K562 (cell line): ENCODE measurements at regions not wholly inside any gene's neighbourhood (a gene's known extent, or its start where the extent isn't known, plus 50 kb on each side); places are given as distances from the start of the nearest gene placed in this dataset.

Experiments
- ATAC-seq: fragments of 200-7000 bp; cut with Tn5 transposase; 3 replicates; pipeline ENCODE4 v1.9.1; 2020; ENCODE audit warnings: moderate library complexity
- BruUV-seq: library from RNA; stranded (reverse); fragments of 400-500 nt; replicated peaks from 2 replicates; lab custom pipeline; 2021; lab: Mats Ljungman, UMichigan
- CTCF ChIA-PET: fragments of 300-600 bp; formaldehyde crosslinking; extraction: SDS; loops from one replicate; lab custom pipeline; 2021; ENCODE audit warnings: low intra/inter-chr PET ratio; lab: Yijun Ruan, JAX
- POLR2A ChIA-PET: fragments of 300-600, 350-650 bp; sonication (Branson Sonifier 250); formaldehyde crosslinking; extraction: SDS; loops from one replicate; lab custom pipeline; 2021; ENCODE audit warnings: antibody characterized with exemption, inconsistent platforms; lab: Yijun Ruan, JAX
- DNase-seq, 4 experiments: peaks; one replicate each; pipeline versions ENCODE4 v3.0.0 to v3.0.0-alpha.2; 2011 to 2018; ENCODE audit warnings: low spot score in 3 of 4, mixed read lengths in 3 of 4; ENCODE audit errors: extremely low read depth in 1 of 4
- FAIRE-seq: peaks from 2 replicates; lab custom pipeline; 2011; peaks lifted over from hg19 to GRCh38; lab: Jason Lieb, UNC
- H2AFZ ChIP-seq: 2 replicates; pipeline ENCODE4 v1.6.0; 2011; ENCODE audit warnings: low read depth, low read length, control low read depth, inconsistent platforms
- H3K27ac ChIP-seq: fragments of 200-600 bp; 3 replicates; pipeline ENCODE4 v1.8.0; 2011; ENCODE audit warnings: low read depth, mild to moderate bottlenecking, control low read depth, inconsistent platforms, low read length, moderate library complexity, mixed read lengths; ENCODE audit errors: extremely low read depth
- H3K27me3 ChIP-seq, 2 experiments: fragments of 300-600 bp in 1 of 2; 2 replicates in 1 of 2; 3 replicates in 1 of 2; pipeline versions ENCODE4 v1.6.0 to v1.8.0; 2011; ENCODE audit warnings: inconsistent platforms in 2 of 2, low read length in 2 of 2, mild to moderate bottlenecking in 1 of 2, mixed read lengths in 1 of 2, moderate library complexity in 1 of 2; ENCODE audit not compliant: control insufficient read depth in 2 of 2, insufficient read depth in 2 of 2
- H3K36me3 ChIP-seq: fragments of 300-600 bp; 3 replicates; pipeline ENCODE4 v1.8.0; 2011; ENCODE audit warnings: mild to moderate bottlenecking, low read length, inconsistent platforms; ENCODE audit not compliant: control insufficient read depth, insufficient read depth
- H3K4me1 ChIP-seq, 2 experiments: fragments of 200-600 bp in 1 of 2; replicated peaks in 1 of 2; 2 replicates in 1 of 2; 3 replicates in 1 of 2; pipeline versions ENCODE4 v1.5.1 to v1.8.0; 2011; ENCODE audit warnings: inconsistent platforms in 2 of 2, low read length in 2 of 2, mild to moderate bottlenecking in 1 of 2, mixed read lengths in 1 of 2, moderate library complexity in 1 of 2; ENCODE audit not compliant: control insufficient read depth in 2 of 2, insufficient read depth in 2 of 2
- H3K4me2 ChIP-seq: 2 replicates; pipeline ENCODE4 v1.6.1; 2011; ENCODE audit warnings: low read length, control low read depth, inconsistent platforms, mixed read lengths; ENCODE audit not compliant: insufficient read depth
- H3K4me3 ChIP-seq: fragments of 200-600 bp; sonication (generic), shearing (Covaris generic); 2 replicates; pipeline ENCODE4 v1.5.1; 2016; ENCODE audit warnings: control low read depth, inconsistent platforms
- H3K79me2 ChIP-seq: fragments of 200-600 bp; 3 replicates; pipeline ENCODE4 v1.8.0; 2011; ENCODE audit warnings: low read length, inconsistent platforms; ENCODE audit not compliant: control insufficient read depth, insufficient read depth
- H3K9ac ChIP-seq, 2 experiments: 2 replicates each; pipeline versions ENCODE4 v1.6.0 to v1.6.1; 2011; ENCODE audit warnings: low read depth in 2 of 2, low read length in 2 of 2, control low read depth in 1 of 2, inconsistent platforms in 1 of 2, mild to moderate bottlenecking in 1 of 2, mixed read lengths in 1 of 2; ENCODE audit not compliant: insufficient read depth in 1 of 2
- H3K9me1 ChIP-seq: one replicate; pipeline ENCODE4 v1.6.0; 2011; ENCODE audit warnings: inconsistent platforms, mild to moderate bottlenecking, low read length, moderate library complexity; ENCODE audit not compliant: control insufficient read depth, insufficient read depth
- H3K9me3 ChIP-seq: replicated peaks from 2 replicates; pipeline ENCODE4 v1.5.1; 2011; ENCODE audit warnings: low read depth, low read length, inconsistent platforms; ENCODE audit not compliant: control insufficient read depth, insufficient read depth
- H4K20me1 ChIP-seq: replicated peaks from 2 replicates; pipeline ENCODE4 v1.6.1; 2011; ENCODE audit warnings: low read length, inconsistent platforms, mixed read lengths; ENCODE audit not compliant: control insufficient read depth, insufficient read depth
- ARHGAP35 ChIP-seq: fragments of 450-650 bp; IDR thresholded peaks from 2 replicates; pipeline ENCODE4 v1.6.1; 2018; ENCODE audit not compliant: partially characterized antibody
- ATF1 ChIP-seq, 2 experiments: fragments of 450-650 bp in 1 of 2; IDR thresholded peaks; 2 replicates each; pipeline ENCODE4 v1.6.1; 2016; ENCODE audit warnings: missing compliant biosample characterization in 1 of 2, missing genetic modification characterization in 1 of 2
- ATF3 ChIP-seq, 2 experiments: fragments of 450-650 bp in 1 of 2; sonication (generic) in 1 of 2; formaldehyde crosslinking in 1 of 2; IDR thresholded peaks in 1 of 2; conservative IDR thresholded peaks in 1 of 2; 2 replicates each; pipeline versions ENCODE4 v1.6.1 to v1.8.1; 2016 to 2023; ENCODE audit warnings: mild to moderate bottlenecking in 2 of 2, moderate library complexity in 2 of 2, inconsistent platforms in 1 of 2, missing genetic modification reagents in 1 of 2
- CHD4 ChIP-seq: fragments of 200-600 bp; sonication (generic); IDR thresholded peaks from 3 replicates; pipeline ENCODE4 v1.6.1; 2012; ENCODE audit warnings: low read depth, mild to moderate bottlenecking, mixed read lengths, low read length, inconsistent platforms; ENCODE audit not compliant: insufficient read depth, insufficient replicate concordance, poor library complexity, severe bottlenecking
- DIDO1 ChIP-seq: fragments of 450-650 bp; IDR thresholded peaks from 2 replicates; pipeline ENCODE4 v1.6.1; 2016; ENCODE audit warnings: low read depth, missing biosample characterization, missing genetic modification characterization
- EWSR1 ChIP-seq: fragments of 450-650 bp; IDR thresholded peaks from 2 replicates; pipeline ENCODE4 v1.6.1; 2018; ENCODE audit warnings: borderline replicate concordance, mild to moderate bottlenecking, low read depth, moderate library complexity; ENCODE audit not compliant: partially characterized antibody
- HDGF ChIP-seq: fragments of 450-650 bp; IDR thresholded peaks from 2 replicates; pipeline ENCODE4 v1.6.1; 2016
- MITF ChIP-seq: IDR thresholded peaks from 2 replicates; pipeline ENCODE4 v1.6.1; 2014; ENCODE audit warnings: antibody characterized with exemption
- MLX ChIP-seq, 2 experiments: fragments of 450-650 bp in 1 of 2; sonication (generic) in 1 of 2; formaldehyde crosslinking; conservative IDR thresholded peaks; 2 replicates each; pipeline versions ENCODE4 v1.4.0 to v1.8.1; 2020 to 2022; ENCODE audit warnings: mild to moderate bottlenecking in 1 of 2, missing genetic modification reagents in 1 of 2
- MTA3 ChIP-seq: fragments of 450-650 bp; formaldehyde crosslinking; IDR thresholded peaks from 2 replicates; pipeline ENCODE4 v1.6.1; 2017; ENCODE audit warnings: mild to moderate bottlenecking, borderline replicate concordance
- RBM15 ChIP-seq: fragments of 200-400 bp; formaldehyde crosslinking; IDR thresholded peaks from 2 replicates; pipeline ENCODE4 v1.6.1; 2018; ENCODE audit warnings: mild to moderate bottlenecking, low read length, moderate library complexity; ENCODE audit not compliant: insufficient read depth
- RFX1 ChIP-seq: fragments of 450-650 bp; IDR thresholded peaks from 2 replicates; pipeline ENCODE4 v1.6.1; 2016; ENCODE audit warnings: mild to moderate bottlenecking, moderate library complexity
- ZNF143 ChIP-seq: sonication (generic); formaldehyde crosslinking; IDR thresholded peaks from 2 replicates; pipeline ENCODE4 v1.9.0; 2022; ENCODE audit warnings: mild to moderate bottlenecking, missing genetic modification reagents
- ZNF175 ChIP-seq: fragments of 200-800 bp; sonication (Bioruptor generic); IDR thresholded peaks from 2 replicates; pipeline ENCODE4 v1.6.1; 2016; ENCODE audit warnings: low read depth, mild to moderate bottlenecking, missing genetic modification characterization, missing compliant biosample characterization
- ZNF311 ChIP-seq: fragments of 250-450 bp; sonication (Bioruptor Pico); IDR thresholded peaks from 2 replicates; pipeline ENCODE4 v1.4.0; 2020; ENCODE audit warnings: mild to moderate bottlenecking, moderate library complexity
- ZNF324 ChIP-seq: fragments of 250-450 bp; sonication (Bioruptor Pico); IDR thresholded peaks from 2 replicates; pipeline ENCODE4 v1.4.0; 2020; ENCODE audit warnings: mild to moderate bottlenecking
- ZNF507 ChIP-seq: conservative IDR thresholded peaks from 2 replicates; pipeline ENCODE4 v1.6.1; 2017; ENCODE audit warnings: missing genetic modification characterization, missing compliant biosample characterization
- ZNF57 ChIP-seq: fragments of 450-650 bp; formaldehyde crosslinking; IDR thresholded peaks from 2 replicates; pipeline ENCODE4 v1.4.0; 2020; ENCODE audit warnings: mild to moderate bottlenecking, moderate library complexity
- WGBS: fragments of 100-300 bp; shearing (Covaris generic); methylation state at CpG from one replicate; pipeline ENCODE4 v1.1.6; 2016; ENCODE audit warnings: low coverage, mixed read lengths; ENCODE audit not compliant: insufficient coverage; ENCODE audit errors: missing lambda C conversion rate; 5-methylcytosine and 5-hydroxymethylcytosine counted together
- in situ Hi-C: fragments of 300-500 bp; cut with MboI; formaldehyde crosslinking; loops from 4 replicates; pipeline ENCODE4 v1.15.0; 2018; ENCODE audit warnings: inconsistent platforms, mixed read lengths
- intact Hi-C: fragments of 100-400 bp; cut with micrococcal nuclease; formaldehyde crosslinking; loops from 2 replicates; pipeline ENCODE4 v1.14.2; 2022

DNA sequence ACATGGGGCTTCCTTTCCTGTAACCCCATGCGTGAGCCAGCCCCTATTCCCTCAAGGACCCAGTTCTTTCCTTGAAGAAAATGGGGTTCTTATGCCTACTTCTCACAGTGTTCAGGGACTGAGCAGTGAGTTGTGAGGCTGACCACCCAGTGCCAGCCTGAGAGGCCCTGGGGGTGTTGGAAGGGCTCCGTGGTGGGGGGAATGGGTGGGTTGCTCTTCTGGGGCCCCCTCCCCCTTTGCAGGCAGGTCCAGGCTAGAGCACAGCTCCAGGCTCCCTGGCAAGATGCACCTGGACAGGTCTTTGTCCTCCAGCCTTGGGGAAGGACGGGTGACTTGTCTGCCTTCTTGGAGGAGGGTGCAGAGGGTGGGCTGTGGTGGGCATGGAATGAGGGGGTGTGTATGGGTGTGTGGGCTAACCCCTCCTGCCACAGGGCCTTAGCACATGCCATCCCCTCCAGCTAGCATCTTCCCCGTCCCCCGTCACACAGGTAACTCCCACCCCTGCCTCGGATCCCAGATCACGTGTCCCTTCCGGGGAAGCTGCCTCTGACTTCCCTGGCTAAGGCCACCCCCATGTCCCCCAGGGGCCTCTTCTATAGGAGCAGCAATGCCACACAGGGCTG, 64.6 kb downstream of the MYEOV start:
- WGBS, result 86% methylated on average over 6 of the region's 8 CpGs
- H3K4me1 ChIP-seq, result peaks cover 0 to 18% of the 10 kb centered on the region in 2 experiments; a peak in 3 of 5 replicates

More for the DNA sequence above, 64.6 kb downstream of the MYEOV start:
- FAIRE-seq, result no peak
- no peak overlapping the region for H3K27ac ChIP-seq
- no peaks in the 10 kb centered on the region for H3K27me3 ChIP-seq
- peaks cover 7% of the 10 kb centered on the region; the same call in 1 of the 2 replicates for H3K9me3 ChIP-seq
- ATAC-seq, result no peak
- no peak for DNase-seq
- no TSS peak for BruUV-seq
- no peak overlapping the region for H3K4me2 ChIP-seq
- no peaks in the 10 kb centered on the region; the same call in 2 of the 3 replicates for H3K36me3 ChIP-seq
- no peak overlapping the region for H2AFZ ChIP-seq
- no peak for TF ChIP-seq ZNF311 (CRISPR knock-in tag)
- no peak for TF ChIP-seq MTA3
- no peak for TF ChIP-seq ZNF507 (tag)
- no peak for TF ChIP-seq EWSR1
- TF ChIP-seq ZNF324 (CRISPR knock-in tag), result no peak
- no peak for TF ChIP-seq CHD4
- no peak for TF ChIP-seq DIDO1 (tag)
- TF ChIP-seq ATF3 (IDR thresholded peaks at IDR 0.05), result no peak
- no peak for TF ChIP-seq ATF3 (CRISPR knock-in tag; conservative IDR thresholded peaks at IDR 0.05)
- no peak for TF ChIP-seq MITF
- no peak for TF ChIP-seq HDGF
- no peak for TF ChIP-seq ATF1 (CRISPR knock-in tag; IDR thresholded peaks at IDR 0.05)
- TF ChIP-seq ATF1 (tag; IDR thresholded peaks at IDR 0.05), result no peak
- TF ChIP-seq MLX (CRISPR knock-in tag; conservative IDR thresholded peaks at IDR 0.05), result no peak
- no peak for TF ChIP-seq ARHGAP35
- no peak for TF ChIP-seq ZNF175 (CRISPR knock-in tag)
- TF ChIP-seq ZNF143, result no peak
- no peak for TF ChIP-seq RBM15
- no peak for TF ChIP-seq ZNF57
- TF ChIP-seq RFX1, result no peak
- no peak overlapping the region for H3K4me3 ChIP-seq
- H3K79me2 ChIP-seq, result no peaks in the 10 kb centered on the region
- H3K9me1 ChIP-seq, result no peaks in the 10 kb centered on the region
- in situ Hi-C loops, result no loop called here
- POLR2A ChIA-PET, result no interaction called here
- no peak overlapping the region for H3K9ac ChIP-seq
- CTCF ChIA-PET, result no interaction called here
- no peaks in the 10 kb centered on the region for H4K20me1 ChIP-seq
- intact Hi-C loops, result no loop called here
